H1 (cell line): ENCODE measurements at regions not wholly inside any gene's neighbourhood (a gene's known extent, or its start where the extent isn't known, plus 50 kb on each side); places are given as distances from the start of the nearest gene placed in this dataset.

Source experiments
- MAX ChIP-seq: IDR thresholded peaks from 2 replicates; pipeline ENCODE4 v1.6.1; 2012; ENCODE audit warnings: inconsistent platforms
- RNF2 ChIP-seq: fragments of 200-900, 300-1000 bp; sonication (generic); IDR thresholded peaks from 2 replicates; pipeline ENCODE4 v1.7.1; 2016; ENCODE audit warnings: borderline replicate concordance, low read depth, mild to moderate bottlenecking, antibody characterized with exemption, low read length; ENCODE audit not compliant: poor library complexity, severe bottlenecking; ENCODE audit errors: missing control alignments

GRCh38 chr13:87035526-87035925 lies 635.6 kb upstream of the SLITRK5 start (continued):
- TF ChIP-seq MAX (no peak), RNF2 (no peak)
